ENCODE measurements at regions not wholly inside any gene's neighbourhood (a gene's known extent, or its start where the extent isn't known, plus 50 kb on each side); places are given as distances from the start of the nearest gene placed in this dataset.

- CTCF ChIA-PET = interaction anchor here (1.5 kb wide), 1 partner anchor 414 kb away, joined by 4 read pairs; no protein-coding TSS in a partner anchor
- H3K4me3 Mint-ChIP-seq = no peak overlapping the region
- ATAC-seq = no peak
- POLR2A ChIA-PET = interaction anchor here (0.7 kb wide), 1 partner anchor 248 kb away, joined by 5 read pairs; no protein-coding TSS in a partner anchor
- no peak for DNase-seq (ENCODE audit: low spot score)
- H3K36me3 Mint-ChIP-seq = peaks cover under 1% of the 10 kb centered on the region; the same call in 1 of the 2 replicates
- peaks cover 9% of the 10 kb centered on the region for H3K9me3 Mint-ChIP-seq
- TF ChIP-seq FOXP1 (CRISPR knock-in tag; IDR thresholded peaks at IDR 0.05; ENCODE audit: borderline replicate concordance) (no peak), TP53 (CRISPR knock-in tag; IDR thresholded peaks at IDR 0.05) (no peak), NR2C2 (CRISPR knock-in tag; IDR thresholded peaks at IDR 0.05) (no peak), TEAD4 (CRISPR knock-in tag; IDR thresholded peaks at IDR 0.05) (no peak), RORB (CRISPR knock-in tag; IDR thresholded peaks at IDR 0.05) (no peak), ERG (CRISPR knock-in tag; IDR thresholded peaks at IDR 0.05) (no peak), ZNF532 (CRISPR knock-in tag; IDR thresholded peaks at IDR 0.05; ENCODE audit: borderline replicate concordance) (no peak), SMAD4 (CRISPR knock-in tag; IDR thresholded peaks at IDR 0.05) (no peak), OVOL2 (CRISPR knock-in tag; IDR thresholded peaks at IDR 0.05; ENCODE audit: borderline replicate concordance) (no peak), ATF1 (CRISPR knock-in tag; IDR thresholded peaks at IDR 0.05) (no peak), ZNF263 (CRISPR knock-in tag; IDR thresholded peaks at IDR 0.05; ENCODE audit: low read depth) (no peak), ZBTB43 (CRISPR knock-in tag; IDR thresholded peaks at IDR 0.05) (no peak)
- no peaks in the 10 kb centered on the region for H3K27me3 Mint-ChIP-seq (ENCODE audit: low read depth)
- no peak overlapping the region for H3K27ac Mint-ChIP-seq
- H3K4me1 Mint-ChIP-seq = peaks cover 26% of the 10 kb centered on the region
These were observed 346.8 kb upstream of the KLF3 start for GRCh38 chr4:38317041-38317674.

- 0 out of 2 replicates have a peak, but pooled peaks have one; percentile 16 for TF ChIP-seq ZNF232 (CRISPR knock-in tag; IDR thresholded peaks at IDR 0.05)
- peak; percentile 48; the same call in 1 of the 2 replicates for TF ChIP-seq MAX (CRISPR knock-in tag; IDR thresholded peaks at IDR 0.05)
- peak; percentile 68; the same call in 1 of the 2 replicates for TF ChIP-seq ETV6 (CRISPR knock-in tag; IDR thresholded peaks at IDR 0.05)
- TF ChIP-seq ZNF317 (CRISPR knock-in tag; IDR thresholded peaks at IDR 0.05; ENCODE audit: borderline replicate concordance, low read depth) = no peak
- TF ChIP-seq ZNF512 (CRISPR knock-in tag; IDR thresholded peaks at IDR 0.05; ENCODE audit: borderline replicate concordance) = no peak
- Mint-ChIP-seq H3K27me3 (ENCODE audit: low read depth) (peaks cover 2% of the 10 kb centered on the region; the same call in 1 of the 2 replicates), H3K4me3 (peak overlapping the region; percentile 13; the same call in 1 of the 2 replicates), H3K4me1 (peaks cover 28% of the 10 kb centered on the region), H3K9me3 (peaks cover 4% of the 10 kb centered on the region), H3K27ac (peak overlapping the region; percentile 87), H3K36me3 (peaks cover under 1% of the 10 kb centered on the region; the same call in 1 of the 2 replicates)
- ChIA-PET POLR2A (interaction anchor here (0.6 to 0.8 kb wide), 4 partner anchors 48 to 373 kb away, joined by 3 to 4 read pairs (median 4); no protein-coding TSS in a partner anchor), CTCF (interaction anchor here (0.6 to 2.7 kb wide), 24 partner anchors 8 to 464 kb away, joined by 3 to 39 read pairs (median 4); partner anchors contain the start of gene TLR10)
- ATAC-seq = peak; percentile 92
- DNase-seq (ENCODE audit: low spot score) = peak; percentile 92
These were observed 345.1 kb upstream of the KLF3 start for GRCh38 chr4:38318737-38319455.
